ENCODE measurements at regions not wholly inside any gene's neighbourhood (a gene's known extent, or its start where the extent isn't known, plus 50 kb on each side); places are given as distances from the start of the nearest gene placed in this dataset.
"Not testable (repeated sequence)": the region's sequence is repeated elsewhere in the genome, so short reads cannot be mapped to it uniquely, and the experiment has no call there.

- Mint-ChIP-seq H3K9me3 (no peaks in the 10 kb centered on the region), H3K27me3 (ENCODE audit: low read depth in 2 of 2) (peaks cover 7 to 36% of the 10 kb centered on the region in 2 donors), H3K27ac (no peak overlapping the region), H3K4me3 (no peak overlapping the region), H3K36me3 (no peaks in the 10 kb centered on the region), H3K4me1 (peaks cover 18 to 25% of the 10 kb centered on the region in 2 donors)
- no peak overlapping the region for H3K4me3 ChIP-seq (ENCODE audit: low read length)
- ATAC-seq = no peak
- peaks cover 9% of the 10 kb centered on the region for H3K4me1 ChIP-seq (ENCODE audit: control insufficient read depth, insufficient read depth, low read length)
- TF ChIP-seq CTCF (IDR thresholded peaks at IDR 0.05) = no peak
- intact Hi-C loops (cut with micrococcal nuclease) = no loop called here
- no peak for DNase-seq
- H3K27me3 ChIP-seq (ENCODE audit: control insufficient read depth, insufficient read depth, low read length) = no peaks in the 10 kb centered on the region
- no peaks in the 10 kb centered on the region for H3K36me3 ChIP-seq (ENCODE audit: control insufficient read depth, insufficient read depth, low read length)
- H3K9me3 ChIP-seq (ENCODE audit: control insufficient read depth, insufficient read depth, low read length) = no peaks in the 10 kb centered on the region
- WGBS (ENCODE audit: insufficient coverage) = 29% methylated on average over 1 of the region's 1 CpG
- no peak overlapping the region for H3K27ac ChIP-seq (ENCODE audit: low read length)
These were observed 1093.2 kb downstream of the TMEM121 start for GRCh38 chr14:106619606-106620005.

GRCh38 chr14:106620368-106620767, 1094.0 kb downstream of the TMEM121 start:
- H3K36me3 ChIP-seq (ENCODE audit: control insufficient read depth, insufficient read depth, low read length) = no peaks in the 10 kb centered on the region
- Mint-ChIP-seq H3K36me3 (no peaks in the 10 kb centered on the region), H3K9me3 (no peaks in the 10 kb centered on the region), H3K27ac (no peak overlapping the region), H3K4me3 (no peak overlapping the region), H3K4me1 (peaks cover 23 to 28% of the 10 kb centered on the region in 2 donors), H3K27me3 (ENCODE audit: low read depth in 2 of 2) (peaks cover 4 to 35% of the 10 kb centered on the region in 2 donors)
- no peak overlapping the region for H3K27ac ChIP-seq (ENCODE audit: low read length)
- no peaks in the 10 kb centered on the region for H3K9me3 ChIP-seq (ENCODE audit: control insufficient read depth, insufficient read depth, low read length)
- peaks cover 9% of the 10 kb centered on the region for H3K4me1 ChIP-seq (ENCODE audit: control insufficient read depth, insufficient read depth, low read length)
- intact Hi-C loops (cut with micrococcal nuclease) = no loop called here
- no peak for TF ChIP-seq CTCF (IDR thresholded peaks at IDR 0.05)
- H3K4me3 ChIP-seq (ENCODE audit: low read length) = no peak overlapping the region
- H3K27me3 ChIP-seq (ENCODE audit: control insufficient read depth, insufficient read depth, low read length) = no peaks in the 10 kb centered on the region
- ATAC-seq (no peak), DNase-seq (no peak)
- 71% methylated on average over 1 of the region's 2 CpGs for WGBS (ENCODE audit: insufficient coverage)

GRCh38 chr14:106622200-106622745, 1095.9 kb downstream of the TMEM121 start:
- H3K36me3 ChIP-seq (ENCODE audit: control insufficient read depth, insufficient read depth, low read length) = no peaks in the 10 kb centered on the region
- peaks cover 14% of the 10 kb centered on the region for H3K4me1 ChIP-seq (ENCODE audit: control insufficient read depth, insufficient read depth, low read length)
- Mint-ChIP-seq H3K27ac (peak overlapping the region in 1 of 2 donors; percentile 51), H3K36me3 (no peaks in the 10 kb centered on the region), H3K9me3 (no peaks in the 10 kb centered on the region), H3K4me1 (peaks cover 29 to 41% of the 10 kb centered on the region in 2 donors), H3K27me3 (ENCODE audit: low read depth in 2 of 2) (peaks cover 10 to 43% of the 10 kb centered on the region in 2 donors), H3K4me3 (peak overlapping the region; percentile 49)
- no peaks in the 10 kb centered on the region for H3K9me3 ChIP-seq (ENCODE audit: control insufficient read depth, insufficient read depth, low read length)
- H3K27ac ChIP-seq (ENCODE audit: low read length) = no peak overlapping the region
- WGBS (ENCODE audit: insufficient coverage) = 8% methylated on average over 12 of the region's 12 CpGs
- ATAC-seq (peak; percentile 48 to 69 (median 62)), DNase-seq (peak; percentile 39 to 63)
- no peak overlapping the region for H3K4me3 ChIP-seq (ENCODE audit: low read length)
- intact Hi-C loops (cut with micrococcal nuclease) = no loop called here
- no peaks in the 10 kb centered on the region for H3K27me3 ChIP-seq (ENCODE audit: control insufficient read depth, insufficient read depth, low read length)
- TF ChIP-seq CTCF (IDR thresholded peaks at IDR 0.05) = no peak

- H3K4me1 ChIP-seq (ENCODE audit: control insufficient read depth, insufficient read depth, low read length) = peaks cover 16% of the 10 kb centered on the region
- Mint-ChIP-seq H3K27me3 (ENCODE audit: low read depth in 2 of 2) (peaks cover 16 to 48% of the 10 kb centered on the region in 2 donors), H3K27ac (no peak overlapping the region), H3K9me3 (no peaks in the 10 kb centered on the region), H3K4me1 (peaks cover 29 to 41% of the 10 kb centered on the region in 2 donors), H3K4me3 (no peak overlapping the region), H3K36me3 (no peaks in the 10 kb centered on the region)
- H3K4me3 ChIP-seq (ENCODE audit: low read length) = no peak overlapping the region
- no peaks in the 10 kb centered on the region for H3K27me3 ChIP-seq (ENCODE audit: control insufficient read depth, insufficient read depth, low read length)
- ATAC-seq (peak in 1 of 3 donors; percentile 40), DNase-seq (no peak)
- no peak for TF ChIP-seq CTCF (IDR thresholded peaks at IDR 0.05)
- WGBS (ENCODE audit: insufficient coverage) = 24% methylated on average over 3 of the region's 3 CpGs
- H3K9me3 ChIP-seq (ENCODE audit: control insufficient read depth, insufficient read depth, low read length) = no peaks in the 10 kb centered on the region
- H3K36me3 ChIP-seq (ENCODE audit: control insufficient read depth, insufficient read depth, low read length) = no peaks in the 10 kb centered on the region
- H3K27ac ChIP-seq (ENCODE audit: low read length) = no peak overlapping the region
- intact Hi-C loops (cut with micrococcal nuclease) = no loop called here
These were observed 1098.8 kb downstream of the TMEM121 start for GRCh38 chr14:106625186-106625585.

GRCh38 chr14:106626469-106626868, 1100.1 kb downstream of the TMEM121 start:
- intact Hi-C loops (cut with micrococcal nuclease); H3K27ac ChIP-seq (ENCODE audit: low read length); H3K36me3 Mint-ChIP-seq; H3K4me3 ChIP-seq (ENCODE audit: low read length); H3K9me3 ChIP-seq (ENCODE audit: control insufficient read depth, insufficient read depth, low read length); H3K9me3 Mint-ChIP-seq; H3K27me3 ChIP-seq (ENCODE audit: control insufficient read depth, insufficient read depth, low read length); DNase-seq; H3K27ac Mint-ChIP-seq; H3K4me3 Mint-ChIP-seq; H3K36me3 ChIP-seq (ENCODE audit: control insufficient read depth, insufficient read depth, low read length); ATAC-seq: not testable (repeated sequence)
- 29% methylated on average over 2 of the region's 4 CpGs for WGBS (ENCODE audit: insufficient coverage)
- H3K4me1 ChIP-seq (ENCODE audit: control insufficient read depth, insufficient read depth, low read length) = peaks cover 16% of the 10 kb centered on the region
- peaks cover 22 to 54% of the 10 kb centered on the region in 2 donors for H3K27me3 Mint-ChIP-seq (ENCODE audit: low read depth in 2 of 2)
- peaks cover 29 to 36% of the 10 kb centered on the region in 2 donors for H3K4me1 Mint-ChIP-seq

All from natural killer cell (primary cell).